HUES64 (cell line): ENCODE measurements at regions not wholly inside any gene's neighbourhood (a gene's known extent, or its start where the extent isn't known, plus 50 kb on each side); places are given as distances from the start of the nearest gene placed in this dataset.
A peak's percentile ranks its signal among the peaks of the same experiment; 100 is the strongest.
"Not testable (repeated sequence)": the region's sequence is repeated elsewhere in the genome, so short reads cannot be mapped to it uniquely, and the experiment has no call there.

Experiments used
- H3K27ac ChIP-seq: 2 replicates; pipeline ENCODE4 v1.7.0; 2013; ENCODE audit warnings: low read depth, low read length, inconsistent platforms
- H3K27me3 ChIP-seq: 2 replicates; pipeline ENCODE4 v1.6.1; 2013; ENCODE audit warnings: mild to moderate bottlenecking, low read length; ENCODE audit not compliant: insufficient read depth
- H3K36me3 ChIP-seq: 2 replicates; pipeline ENCODE4 v1.6.1; 2013; ENCODE audit warnings: mild to moderate bottlenecking, low read length; ENCODE audit not compliant: insufficient read depth
- H3K4me1 ChIP-seq: 2 replicates; pipeline ENCODE4 v1.6.1; 2013; ENCODE audit warnings: mild to moderate bottlenecking, low read length, moderate library complexity; ENCODE audit not compliant: insufficient read depth
- H3K4me3 ChIP-seq: 2 replicates; pipeline ENCODE4 v1.5.1; 2013; ENCODE audit warnings: mild to moderate bottlenecking, low read length, moderate library complexity
- H3K9ac ChIP-seq: 2 replicates; pipeline ENCODE4 v1.6.1; 2013; ENCODE audit warnings: mild to moderate bottlenecking, low read depth, low read length
- H3K9me3 ChIP-seq: 2 replicates; pipeline ENCODE4 v1.6.1; 2013; ENCODE audit warnings: low read depth, low read length; ENCODE audit not compliant: insufficient read depth
- WGBS: fragments of 150-250, 120-280 bp; methylation state at CpG from one replicate; pipeline ENCODE4 v1.1.7; 2013; ENCODE audit warnings: missing lambda C conversion rate; 5-methylcytosine and 5-hydroxymethylcytosine counted together

GRCh38 chr2:184369307-184369706 lies 229.0 kb upstream of the ZNF804A start:
- no peaks in the 10 kb centered on the region for H3K36me3 ChIP-seq
- H3K4me3 ChIP-seq: no peak overlapping the region
- no peak overlapping the region for H3K9ac ChIP-seq
- no peak overlapping the region for H3K27ac ChIP-seq
- H3K27me3 ChIP-seq: no peaks in the 10 kb centered on the region
- H3K9me3 ChIP-seq: no peaks in the 10 kb centered on the region
- peaks cover 14% of the 10 kb centered on the region for H3K4me1 ChIP-seq
- 88% methylated on average over 5 of the region's 5 CpGs for WGBS

GRCh38 chr2:184370954-184371353 lies 227.4 kb upstream of the ZNF804A start:
- Histone ChIP-seq H3K27me3 (no peaks in the 10 kb centered on the region), H3K9ac (no peak overlapping the region), H3K9me3 (0 out of 2 replicates have a peak, but pooled peaks cover 3% of the 10 kb centered on the region), H3K4me3 (no peak overlapping the region), H3K36me3 (no peaks in the 10 kb centered on the region), H3K4me1 (peaks cover 14% of the 10 kb centered on the region), H3K27ac (no peak overlapping the region)

- H3K4me3 ChIP-seq: no peak overlapping the region
- WGBS: 92% methylated on average over 1 of the region's 1 CpG
- H3K9me3 ChIP-seq: 0 out of 2 replicates have a peak, but pooled peaks cover 3% of the 10 kb centered on the region
- H3K36me3 ChIP-seq: no peaks in the 10 kb centered on the region
- H3K4me1 ChIP-seq: peaks cover 14% of the 10 kb centered on the region
- no peak overlapping the region for H3K9ac ChIP-seq
- H3K27me3 ChIP-seq: no peaks in the 10 kb centered on the region
- no peak overlapping the region for H3K27ac ChIP-seq
Measured at GRCh38 chr2:184371641-184372040, 226.7 kb upstream of the ZNF804A start.

GRCh38 chr2:184372484-184372883 lies 225.8 kb upstream of the ZNF804A start:
- peak overlapping the region; percentile 62; the same call in 1 of the 2 replicates for H3K27ac ChIP-seq

GRCh38 chr2:184394642-184395041 lies 203.7 kb upstream of the ZNF804A start:
- H3K4me1 ChIP-seq: no peaks in the 10 kb centered on the region
- H3K4me3 ChIP-seq: no peak overlapping the region
- no peaks in the 10 kb centered on the region for H3K36me3 ChIP-seq
- H3K9me3 ChIP-seq: no peaks in the 10 kb centered on the region
- H3K27me3 ChIP-seq: no peaks in the 10 kb centered on the region
- no peak overlapping the region for H3K27ac ChIP-seq
- H3K9ac ChIP-seq: no peak overlapping the region

More at GRCh38 chr2:184372484-184372883, 225.8 kb upstream of the ZNF804A start:
- Histone ChIP-seq H3K27me3 (no peaks in the 10 kb centered on the region), H3K4me3 (no peak overlapping the region), H3K36me3 (no peaks in the 10 kb centered on the region), H3K9me3 (0 out of 2 replicates have a peak, but pooled peaks cover 3% of the 10 kb centered on the region), H3K4me1 (peaks cover 14% of the 10 kb centered on the region), H3K9ac (peak overlapping the region; percentile 29; the same call in 1 of the 2 replicates)

- Histone ChIP-seq H3K36me3 (no peaks in the 10 kb centered on the region), H3K9me3 (0 out of 2 replicates have a peak, but pooled peaks cover 4% of the 10 kb centered on the region), H3K27ac (no peak overlapping the region), H3K9ac (no peak overlapping the region), H3K27me3 (no peaks in the 10 kb centered on the region), H3K4me1 (no peaks in the 10 kb centered on the region), H3K4me3 (no peak overlapping the region)
Measured at GRCh38 chr2:184402381-184402780, 195.9 kb upstream of the ZNF804A start.

GRCh38 chr2:184407041-184407630 lies 191.2 kb upstream of the ZNF804A start:
- H3K4me3 ChIP-seq, H3K36me3 ChIP-seq, H3K9me3 ChIP-seq, H3K27ac ChIP-seq, H3K27me3 ChIP-seq, H3K4me1 ChIP-seq, H3K9ac ChIP-seq: not testable (repeated sequence)
- whole genome bisulfite sequencing: 94% methylated on average over 7 of the region's 7 CpGs

- no peak overlapping the region for H3K9ac ChIP-seq
- WGBS: 95% methylated on average over 1 of the region's 1 CpG
- 0 out of 2 replicates have a peak, but pooled peaks cover 4% of the 10 kb centered on the region for H3K9me3 ChIP-seq
- H3K27me3 ChIP-seq: no peaks in the 10 kb centered on the region
- no peaks in the 10 kb centered on the region for H3K36me3 ChIP-seq
- no peak overlapping the region for H3K4me3 ChIP-seq
- H3K4me1 ChIP-seq: no peaks in the 10 kb centered on the region
- no peak overlapping the region for H3K27ac ChIP-seq
Measured at GRCh38 chr2:184410160-184410559, 188.2 kb upstream of the ZNF804A start.

- Histone ChIP-seq H3K4me3 (no peak overlapping the region), H3K9me3 (no peaks in the 10 kb centered on the region), H3K27me3 (no peaks in the 10 kb centered on the region), H3K27ac (no peak overlapping the region), H3K9ac (no peak overlapping the region), H3K36me3 (no peaks in the 10 kb centered on the region), H3K4me1 (no peaks in the 10 kb centered on the region)
- 94% methylated on average over 1 of the region's 2 CpGs for WGBS
Measured at GRCh38 chr2:184413221-184413620, 185.1 kb upstream of the ZNF804A start.

GRCh38 chr2:184413671-184414229 lies 184.6 kb upstream of the ZNF804A start:
- Histone ChIP-seq H3K4me3 (no peak overlapping the region), H3K27me3 (no peaks in the 10 kb centered on the region), H3K27ac (no peak overlapping the region), H3K9ac (no peak overlapping the region), H3K4me1 (no peaks in the 10 kb centered on the region), H3K36me3 (no peaks in the 10 kb centered on the region), H3K9me3 (no peaks in the 10 kb centered on the region)
- WGBS: no CpG with 5 or more reads among the region's 1 CpG

- H3K36me3 ChIP-seq: no peaks in the 10 kb centered on the region
- H3K4me3 ChIP-seq: no peak overlapping the region
- no peak overlapping the region for H3K9ac ChIP-seq
- WGBS: 81% methylated on average over 3 of the region's 6 CpGs
- H3K27me3 ChIP-seq: no peaks in the 10 kb centered on the region
- no peaks in the 10 kb centered on the region for H3K9me3 ChIP-seq
- no peaks in the 10 kb centered on the region for H3K4me1 ChIP-seq
- no peak overlapping the region for H3K27ac ChIP-seq
Measured at GRCh38 chr2:184416146-184416913, 182.0 kb upstream of the ZNF804A start.
